GM12878 (cell line): ENCODE measurements at regions not wholly inside any gene's neighbourhood (a gene's known extent, or its start where the extent isn't known, plus 50 kb on each side); places are given as distances from the start of the nearest gene placed in this dataset.

Experiments
- ATF2 ChIP-seq: IDR thresholded peaks from 2 replicates; pipeline ENCODE4 v1.6.1; 2012; ENCODE audit warnings: low read length, inconsistent platforms
- CBX5 ChIP-seq: sonication (generic); IDR thresholded peaks from 2 replicates; pipeline ENCODE4 v1.6.1; 2016; ENCODE audit warnings: low read depth, moderate library complexity, mild to moderate bottlenecking, inconsistent platforms
- CTCF ChIP-seq, 3 experiments: IDR thresholded peaks in 2 of 3; conservative IDR thresholded peaks in 1 of 3; 2 replicates each; pipeline ENCODE4 v1.5.1; 2011; ENCODE audit warnings: low read depth in 3 of 3, low read length in 3 of 3, mild to moderate bottlenecking in 3 of 3, control low read depth in 2 of 3, moderate library complexity in 2 of 3, inconsistent platforms in 1 of 3, mixed read lengths in 1 of 3; ENCODE audit not compliant: control insufficient read depth in 2 of 3, insufficient read depth in 1 of 3; ENCODE audit errors: extremely low read depth in 1 of 3
- POLR2A ChIP-seq: IDR thresholded peaks from 2 replicates; pipeline ENCODE4 v1.6.1; 2011; ENCODE audit warnings: low read depth, mild to moderate bottlenecking, low read length
- POLR2AphosphoS5 ChIP-seq: IDR thresholded peaks from 2 replicates; pipeline ENCODE4 v1.6.1; 2011; ENCODE audit warnings: mild to moderate bottlenecking, low read length, inconsistent platforms
- RAD21 ChIP-seq: IDR thresholded peaks from 2 replicates; pipeline ENCODE4 v1.6.1; 2011; ENCODE audit warnings: mild to moderate bottlenecking, low read depth, low read length, moderate library complexity; ENCODE audit not compliant: insufficient read depth
- TAF1 ChIP-seq: IDR thresholded peaks from 2 replicates; pipeline ENCODE4 v1.6.1; 2011; ENCODE audit warnings: mild to moderate bottlenecking, low read depth, low read length, borderline replicate concordance
- ZNF217 ChIP-seq: fragments of 450-650 bp; IDR thresholded peaks from 2 replicates; pipeline ENCODE4 v1.6.1; 2017; ENCODE audit warnings: antibody characterized with exemption, mild to moderate bottlenecking
- TF ChIP-seq, protein P1 (sequence below): IDR thresholded peaks from 2 replicates; pipeline ENCODE4 v1.6.1; 2012; ENCODE audit warnings: low read depth, low read length, improper control_type of control experiment

GRCh38 chr5:114123654-114124053, 238.2 kb upstream of the KCNN2 start:
- TF ChIP-seq POLR2AphosphoS5 (no peak), ZNF217 (no peak), POLR2A (no peak), ATF2 (no peak), RAD21 (no peak), CTCF (IDR thresholded peaks at IDR 0.05 in 2 of 3, conservative IDR thresholded peaks at IDR 0.05 in 1 of 3; ENCODE audit: control insufficient read depth in 2 of 3, extremely low read depth in 1 of 3, insufficient read depth in 1 of 3, low read depth in 3 of 3, low read length in 3 of 3) (no peak), TAF1 (no peak), CBX5 (no peak)
- TF ChIP-seq, protein P1, sequence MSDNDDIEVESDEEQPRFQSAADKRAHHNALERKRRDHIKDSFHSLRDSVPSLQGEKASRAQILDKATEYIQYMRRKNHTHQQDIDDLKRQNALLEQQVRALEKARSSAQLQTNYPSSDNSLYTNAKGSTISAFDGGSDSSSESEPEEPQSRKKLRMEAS = no peak
